ENCODE measurements at regions not wholly inside any gene's neighbourhood (a gene's known extent, or its start where the extent isn't known, plus 50 kb on each side); places are given as distances from the start of the nearest gene placed in this dataset.

DNA sequence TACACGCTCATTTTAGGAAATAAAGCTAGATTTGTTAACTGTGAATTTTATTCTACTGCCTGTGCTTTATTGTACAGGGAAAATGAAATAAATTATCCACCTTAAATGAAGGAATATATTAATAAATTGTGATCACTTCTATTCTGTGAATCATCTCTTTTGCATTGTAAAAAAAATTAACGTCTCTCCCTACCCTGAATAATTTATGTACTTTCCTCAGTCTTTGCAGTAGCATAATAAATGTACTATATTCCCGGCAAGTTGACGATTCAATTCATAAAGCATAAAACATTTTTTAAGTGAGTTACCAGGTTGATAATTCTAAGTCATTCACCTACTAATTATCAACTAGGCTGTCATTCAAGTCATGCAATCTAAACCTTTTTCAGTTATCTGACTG lies 1425.3 kb upstream of the CDH9 start:
- Mint-ChIP-seq H3K36me3 (ENCODE audit: insufficient read depth) (no peaks in the 10 kb centered on the region), H3K4me1 (ENCODE audit: low read depth) (no peaks in the 10 kb centered on the region), H3K27me3 (ENCODE audit: low read depth) (no peaks in the 10 kb centered on the region), H3K9me3 (peaks cover 10% of the 10 kb centered on the region), H3K4me3 (no peak overlapping the region)
- DNase-seq: no peak
- ATAC-seq: no peak

DNA sequence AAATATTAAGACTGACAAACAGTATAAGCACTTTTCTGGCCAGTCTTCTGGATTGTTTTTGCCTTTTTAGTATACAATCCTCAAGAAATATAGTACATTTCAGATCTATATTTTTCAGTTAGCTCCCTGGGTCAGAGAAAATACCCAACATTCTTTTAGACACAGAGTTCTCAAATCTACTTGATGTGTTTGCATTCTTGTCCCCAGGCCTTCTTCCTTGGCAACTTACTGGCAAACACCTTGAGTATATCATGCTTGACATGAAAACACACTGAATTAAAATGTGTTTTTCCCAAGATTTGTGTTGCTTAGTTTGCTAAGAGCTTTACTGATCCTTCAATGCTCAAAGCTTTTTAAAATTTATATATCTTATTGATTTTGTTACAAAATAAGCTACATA lies 1413.1 kb upstream of the CDH9 start:
- ATAC-seq: no peak
- Mint-ChIP-seq H3K9me3 (peaks cover 18% of the 10 kb centered on the region), H3K27me3 (ENCODE audit: low read depth) (no peaks in the 10 kb centered on the region), H3K36me3 (ENCODE audit: insufficient read depth) (no peaks in the 10 kb centered on the region), H3K4me1 (ENCODE audit: low read depth) (no peaks in the 10 kb centered on the region), H3K4me3 (no peak overlapping the region)
- no peak for DNase-seq

- Mint-ChIP-seq H3K9me3 (peaks cover 18% of the 10 kb centered on the region), H3K4me3 (no peak overlapping the region), H3K27me3 (ENCODE audit: low read depth) (no peaks in the 10 kb centered on the region), H3K36me3 (ENCODE audit: insufficient read depth) (no peaks in the 10 kb centered on the region), H3K4me1 (ENCODE audit: low read depth) (no peaks in the 10 kb centered on the region)
- ATAC-seq (no peak), DNase-seq (no peak)
Observed at GRCh38 chr5:28450997-28451396, 1412.6 kb upstream of the CDH9 start.

- no peaks in the 10 kb centered on the region for H3K27me3 Mint-ChIP-seq (ENCODE audit: low read depth)
- H3K4me1 Mint-ChIP-seq (ENCODE audit: low read depth): no peaks in the 10 kb centered on the region
- ATAC-seq (no peak), DNase-seq (no peak)
- H3K36me3 Mint-ChIP-seq (ENCODE audit: insufficient read depth): no peaks in the 10 kb centered on the region
- H3K9me3 Mint-ChIP-seq: peaks cover 18% of the 10 kb centered on the region
- no peak overlapping the region for H3K4me3 Mint-ChIP-seq
Observed at GRCh38 chr5:28448791-28449190, 1410.4 kb upstream of the CDH9 start.

DNA sequence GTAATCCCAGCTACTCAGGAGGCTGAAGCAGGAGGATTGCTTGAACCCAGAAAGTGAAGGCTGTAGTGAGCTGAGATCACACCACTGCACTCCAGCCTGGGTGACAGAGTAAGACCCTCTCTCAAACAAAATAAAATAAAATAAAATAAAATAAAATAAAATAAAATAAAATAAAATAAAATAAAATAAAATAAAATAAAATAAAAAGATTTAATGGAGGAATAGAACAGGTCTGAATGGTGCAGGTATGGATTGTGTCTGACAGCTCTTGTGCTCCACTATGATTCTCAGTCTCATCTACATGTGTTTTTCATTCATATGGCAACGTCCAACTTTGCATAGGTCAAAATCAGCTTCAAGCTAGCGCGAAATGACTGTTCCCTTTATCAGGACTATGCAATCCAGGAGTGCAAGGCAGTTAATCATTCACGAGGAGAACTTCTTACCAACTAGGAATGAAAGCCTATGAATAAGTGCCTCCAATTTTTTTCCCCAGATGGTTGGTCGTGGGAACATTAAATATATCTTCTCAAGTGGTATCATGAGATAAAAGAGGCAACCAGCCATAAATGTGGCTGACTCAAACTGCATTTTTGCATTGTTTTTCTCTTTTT lies 1392.3 kb upstream of the CDH9 start:
- Mint-ChIP-seq H3K9me3 (peaks cover 10% of the 10 kb centered on the region), H3K27me3 (ENCODE audit: low read depth) (no peaks in the 10 kb centered on the region)
- no peak for ATAC-seq

GRCh38 chr5:28421141-28421540 lies 1382.8 kb upstream of the CDH9 start:
- ATAC-seq (no peak), DNase-seq (no peak)
- H3K27me3 Mint-ChIP-seq (ENCODE audit: low read depth): no peaks in the 10 kb centered on the region
- H3K9me3 Mint-ChIP-seq: peaks cover 25% of the 10 kb centered on the region
- no peaks in the 10 kb centered on the region for H3K36me3 Mint-ChIP-seq (ENCODE audit: insufficient read depth)
- no peak overlapping the region for H3K4me3 Mint-ChIP-seq
- no peaks in the 10 kb centered on the region for H3K4me1 Mint-ChIP-seq (ENCODE audit: low read depth)

More for the DNA sequence above, 1392.3 kb upstream of the CDH9 start:
- Mint-ChIP-seq H3K4me1 (ENCODE audit: low read depth) (no peaks in the 10 kb centered on the region), H3K4me3 (no peak overlapping the region), H3K36me3 (ENCODE audit: insufficient read depth) (no peaks in the 10 kb centered on the region)
- no peak for DNase-seq

DNA sequence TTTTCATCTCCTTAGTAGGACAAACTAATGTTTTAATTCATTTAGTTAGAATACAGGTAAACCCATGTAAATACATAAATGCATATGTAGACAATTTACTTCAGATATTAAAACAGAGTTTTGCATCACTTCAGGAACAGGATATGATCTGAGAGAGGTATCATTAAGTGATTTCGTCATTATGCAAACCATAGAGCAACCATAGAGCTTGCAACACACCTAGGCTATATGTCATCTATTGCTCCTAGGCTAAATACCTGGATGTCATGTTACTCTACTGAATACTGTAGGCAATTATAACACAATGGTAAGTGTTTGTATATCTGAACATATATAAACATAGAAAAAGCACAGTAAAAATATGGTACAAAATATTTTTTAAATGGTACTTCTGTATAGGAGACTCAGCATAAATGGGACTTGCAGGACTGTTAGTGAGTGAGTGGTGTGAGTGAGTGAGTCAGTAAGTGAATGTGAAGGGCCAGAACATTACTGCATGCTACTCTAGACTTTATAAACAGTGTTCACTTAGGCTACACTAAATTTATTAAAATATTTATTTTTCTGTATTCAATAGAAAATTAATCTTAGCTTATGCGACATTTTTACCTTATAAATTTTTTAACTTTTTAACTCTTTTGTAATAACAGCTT lies 1377.5 kb upstream of the CDH9 start:
- no peaks in the 10 kb centered on the region for H3K36me3 Mint-ChIP-seq (ENCODE audit: insufficient read depth)
- H3K27me3 Mint-ChIP-seq (ENCODE audit: low read depth): no peaks in the 10 kb centered on the region
- H3K9me3 Mint-ChIP-seq: peaks cover 32% of the 10 kb centered on the region
- H3K4me3 Mint-ChIP-seq: no peak overlapping the region
- DNase-seq (no peak), ATAC-seq (no peak)
- H3K4me1 Mint-ChIP-seq (ENCODE audit: low read depth): no peaks in the 10 kb centered on the region

- no peaks in the 10 kb centered on the region for H3K4me1 Mint-ChIP-seq (ENCODE audit: low read depth)
- H3K9me3 Mint-ChIP-seq: peaks cover 42% of the 10 kb centered on the region
- no peaks in the 10 kb centered on the region for H3K36me3 Mint-ChIP-seq (ENCODE audit: insufficient read depth)
- H3K27me3 Mint-ChIP-seq (ENCODE audit: low read depth): no peaks in the 10 kb centered on the region
- no peak for ATAC-seq
- no peak for DNase-seq
- H3K4me3 Mint-ChIP-seq: no peak overlapping the region
Observed at GRCh38 chr5:28414619-28415018, 1376.2 kb upstream of the CDH9 start.

DNA sequence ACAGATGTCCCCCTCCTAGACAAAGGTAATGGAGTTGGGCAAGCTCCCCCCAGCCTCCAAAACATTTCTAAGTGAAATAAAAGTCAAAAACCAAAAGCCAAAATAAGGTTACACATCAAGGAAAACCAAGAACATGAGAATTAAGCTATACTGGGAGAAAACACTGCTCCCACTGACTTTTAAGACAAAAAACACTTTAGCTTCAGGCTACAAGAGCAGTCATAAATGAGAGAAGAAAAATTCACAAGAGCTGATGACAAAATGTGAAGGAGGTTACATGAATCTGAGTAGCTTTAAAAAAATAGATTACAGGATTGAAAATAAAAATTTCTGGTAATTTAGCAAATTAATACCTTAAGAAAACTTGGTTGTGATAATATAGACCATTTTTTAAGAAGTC lies 1370.3 kb upstream of the CDH9 start:
- DNase-seq (no peak), ATAC-seq (no peak)
- Mint-ChIP-seq H3K9me3 (peaks cover 27% of the 10 kb centered on the region), H3K4me3 (no peak overlapping the region), H3K4me1 (ENCODE audit: low read depth) (no peaks in the 10 kb centered on the region), H3K36me3 (ENCODE audit: insufficient read depth) (no peaks in the 10 kb centered on the region), H3K27me3 (ENCODE audit: low read depth) (no peaks in the 10 kb centered on the region)

DNA sequence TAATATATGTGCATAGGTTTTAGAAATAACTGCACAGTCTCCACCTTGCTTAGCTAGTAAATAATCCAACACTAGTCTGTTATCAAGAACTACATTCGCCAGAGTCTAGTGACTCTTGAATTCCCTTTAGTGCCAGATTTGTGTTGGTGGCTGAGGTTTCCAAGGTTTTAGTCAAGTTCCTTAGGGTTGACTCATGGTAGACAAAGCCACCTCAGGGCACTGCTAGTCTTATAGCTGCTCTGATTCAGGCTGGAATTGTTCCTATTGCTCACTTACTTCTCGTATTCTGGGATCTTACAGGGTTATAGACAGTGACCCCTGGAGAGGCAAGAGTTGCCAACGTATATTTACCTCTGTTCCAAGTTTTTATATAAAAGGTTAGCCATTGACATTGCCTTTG lies 1369.8 kb upstream of the CDH9 start:
- Mint-ChIP-seq H3K27me3 (ENCODE audit: low read depth) (no peaks in the 10 kb centered on the region), H3K4me1 (ENCODE audit: low read depth) (no peaks in the 10 kb centered on the region), H3K9me3 (peaks cover 26% of the 10 kb centered on the region), H3K4me3 (no peak overlapping the region), H3K36me3 (ENCODE audit: insufficient read depth) (no peaks in the 10 kb centered on the region)
- ATAC-seq (no peak), DNase-seq (no peak)

DNA sequence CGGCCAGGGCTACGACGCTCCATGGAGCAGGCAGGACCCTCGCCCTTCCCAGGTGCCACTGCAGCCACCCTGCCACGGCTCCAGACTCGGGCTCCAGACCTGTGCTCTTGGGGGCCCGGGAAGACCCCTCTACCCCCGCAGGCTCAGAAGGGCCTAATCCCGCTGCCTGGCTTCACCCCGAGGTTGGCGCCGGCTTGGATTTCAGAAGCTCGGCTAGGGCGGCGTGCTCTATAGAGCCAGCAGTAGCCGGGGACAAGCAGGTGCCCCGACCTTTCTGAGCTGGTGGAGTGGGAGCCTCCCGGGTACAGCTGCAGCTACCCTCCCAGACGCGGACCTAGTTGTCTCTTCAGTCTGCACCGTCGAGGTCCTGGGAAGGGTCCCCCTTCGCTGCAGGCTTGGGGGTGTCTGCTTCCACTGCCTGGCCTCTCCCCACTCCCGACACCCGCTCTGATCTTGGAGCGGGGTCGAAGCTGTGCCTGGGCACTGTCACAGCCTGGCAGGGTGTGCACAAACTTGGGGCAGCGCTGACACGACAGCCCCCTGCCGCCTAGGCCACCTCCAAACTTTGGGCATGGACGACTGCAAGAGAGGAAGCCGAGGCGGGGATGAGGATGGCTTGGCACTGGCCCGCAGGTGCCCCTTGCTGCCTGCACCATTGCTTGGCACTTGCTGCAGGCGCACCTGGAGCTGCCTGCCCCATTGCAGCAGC lies 1366.1 kb upstream of the CDH9 start:
- no peak overlapping the region for H3K4me3 Mint-ChIP-seq
- H3K9me3 Mint-ChIP-seq: peaks cover 18% of the 10 kb centered on the region
- ATAC-seq (no peak), DNase-seq (no peak)
- no peaks in the 10 kb centered on the region for H3K4me1 Mint-ChIP-seq (ENCODE audit: low read depth)
- H3K36me3 Mint-ChIP-seq (ENCODE audit: insufficient read depth): no peaks in the 10 kb centered on the region
- H3K27me3 Mint-ChIP-seq (ENCODE audit: low read depth): no peaks in the 10 kb centered on the region

- no peaks in the 10 kb centered on the region for H3K27me3 Mint-ChIP-seq (ENCODE audit: low read depth)
- H3K4me1 Mint-ChIP-seq (ENCODE audit: low read depth): no peaks in the 10 kb centered on the region
- H3K36me3 Mint-ChIP-seq (ENCODE audit: insufficient read depth): no peaks in the 10 kb centered on the region
- DNase-seq (no peak), ATAC-seq (no peak)
- no peak overlapping the region for H3K4me3 Mint-ChIP-seq
- peaks cover 20% of the 10 kb centered on the region for H3K9me3 Mint-ChIP-seq
Observed at GRCh38 chr5:28403846-28404245, 1365.5 kb upstream of the CDH9 start.

DNA sequence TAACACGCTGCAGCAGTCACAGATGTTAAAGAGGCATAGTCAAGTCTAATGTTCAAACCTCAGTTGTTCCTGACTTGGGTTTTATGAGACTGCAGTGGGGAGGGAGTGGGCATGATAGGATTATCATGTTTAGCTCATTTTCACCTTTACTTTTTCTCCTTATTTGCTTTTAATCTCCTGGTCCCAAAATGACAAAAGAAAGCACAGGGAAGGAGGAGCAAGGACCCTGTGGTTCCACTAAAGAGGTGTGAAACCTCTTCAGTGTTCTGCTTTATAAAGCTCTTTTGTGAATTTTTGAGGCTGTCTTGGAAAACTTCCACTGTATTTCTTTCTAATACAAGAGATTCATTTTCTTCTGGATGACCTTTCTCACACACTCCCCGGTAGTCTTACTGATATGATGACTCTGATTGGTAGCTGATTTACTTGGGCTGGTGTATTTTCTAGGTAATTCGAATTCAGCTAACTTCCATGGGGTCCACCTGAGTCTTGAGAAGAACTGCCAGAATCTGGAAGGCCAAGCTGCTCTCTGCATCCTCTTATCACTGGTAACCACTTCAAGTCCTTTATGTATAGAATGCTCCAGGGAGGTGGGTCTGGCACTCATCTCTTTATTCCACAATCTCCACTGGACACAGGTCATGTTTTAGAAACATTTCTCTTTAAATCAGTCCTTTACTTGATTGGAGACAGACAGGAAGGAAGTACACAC lies 1364.4 kb upstream of the CDH9 start:
- no peak overlapping the region for H3K4me3 Mint-ChIP-seq
- no peaks in the 10 kb centered on the region for H3K36me3 Mint-ChIP-seq (ENCODE audit: insufficient read depth)
- H3K4me1 Mint-ChIP-seq (ENCODE audit: low read depth): no peaks in the 10 kb centered on the region
- H3K9me3 Mint-ChIP-seq: peaks cover 27% of the 10 kb centered on the region
- DNase-seq: no peak
- ATAC-seq: no peak
- H3K27me3 Mint-ChIP-seq (ENCODE audit: low read depth): no peaks in the 10 kb centered on the region

DNA sequence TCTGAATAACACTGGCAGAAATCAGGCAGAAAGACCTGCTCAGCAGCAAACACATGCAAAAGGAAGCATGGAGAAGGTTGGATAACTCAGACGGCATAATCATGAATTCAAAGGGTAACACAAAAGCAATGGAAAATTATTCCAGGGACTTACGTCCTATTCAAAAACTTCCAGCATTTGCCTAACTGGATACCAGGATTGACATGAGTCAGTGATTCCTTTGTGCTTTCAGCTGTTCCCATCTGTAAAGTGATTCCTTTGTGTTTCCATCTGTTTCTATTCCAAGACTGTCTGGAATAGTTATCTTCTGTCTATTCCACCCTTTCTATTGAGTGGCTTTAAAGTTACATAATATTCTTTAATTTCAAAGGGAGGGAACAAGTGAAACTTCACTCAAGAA lies 1361.7 kb upstream of the CDH9 start:
- Mint-ChIP-seq H3K27me3 (ENCODE audit: low read depth) (no peaks in the 10 kb centered on the region), H3K9me3 (peaks cover 25% of the 10 kb centered on the region), H3K36me3 (ENCODE audit: insufficient read depth) (no peaks in the 10 kb centered on the region), H3K4me1 (ENCODE audit: low read depth) (no peaks in the 10 kb centered on the region), H3K4me3 (no peak overlapping the region)
- no peak for DNase-seq
- no peak for ATAC-seq

Data from activated T-cell treated with anti-CD3 and anti-CD28 coated beads, Interleukin-2, amount 50 U/mL, for 4 hours (primary cell).